HFFc6 (cell line): ENCODE measurements at regions not wholly inside any gene's neighbourhood (a gene's known extent, or its start where the extent isn't known, plus 50 kb on each side); places are given as distances from the start of the nearest gene placed in this dataset.

Source experiments
- DNase-seq: peaks from one replicate; pipeline ENCODE4 v3.0.0-alpha.2; 2018
- H3K27ac Mint-ChIP-seq: 2 replicates; pipeline ENCODE4 v1.8.0; 2020; ENCODE audit warnings: mild to moderate bottlenecking, mixed read lengths
- H3K27me3 Mint-ChIP-seq: 2 replicates; pipeline ENCODE4 v1.8.0; 2021; ENCODE audit warnings: mild to moderate bottlenecking, moderate library complexity, mixed read lengths; ENCODE audit not compliant: insufficient read depth
- H3K36me3 Mint-ChIP-seq: 2 replicates; pipeline ENCODE4 v1.8.0; 2021; ENCODE audit warnings: low read depth, mixed read lengths
- H3K4me1 Mint-ChIP-seq: 2 replicates; pipeline ENCODE4 v1.8.0; 2020; ENCODE audit warnings: low read depth, mixed read lengths
- H3K4me3 Mint-ChIP-seq: 2 replicates; pipeline ENCODE4 v1.8.0; 2020; ENCODE audit warnings: mild to moderate bottlenecking, moderate library complexity, mixed read lengths
- H3K9me3 Mint-ChIP-seq: 2 replicates; pipeline ENCODE4 v1.8.0; 2020; ENCODE audit warnings: mild to moderate bottlenecking, mixed read lengths
- TF ChIP-seq, protein P1 (sequence below): fragments of 200-600 bp; sonication (generic); IDR thresholded peaks from 2 replicates; pipeline ENCODE4 v1.5.0; 2021; ENCODE audit warnings: antibody characterized with exemption, mild to moderate bottlenecking

DNA sequence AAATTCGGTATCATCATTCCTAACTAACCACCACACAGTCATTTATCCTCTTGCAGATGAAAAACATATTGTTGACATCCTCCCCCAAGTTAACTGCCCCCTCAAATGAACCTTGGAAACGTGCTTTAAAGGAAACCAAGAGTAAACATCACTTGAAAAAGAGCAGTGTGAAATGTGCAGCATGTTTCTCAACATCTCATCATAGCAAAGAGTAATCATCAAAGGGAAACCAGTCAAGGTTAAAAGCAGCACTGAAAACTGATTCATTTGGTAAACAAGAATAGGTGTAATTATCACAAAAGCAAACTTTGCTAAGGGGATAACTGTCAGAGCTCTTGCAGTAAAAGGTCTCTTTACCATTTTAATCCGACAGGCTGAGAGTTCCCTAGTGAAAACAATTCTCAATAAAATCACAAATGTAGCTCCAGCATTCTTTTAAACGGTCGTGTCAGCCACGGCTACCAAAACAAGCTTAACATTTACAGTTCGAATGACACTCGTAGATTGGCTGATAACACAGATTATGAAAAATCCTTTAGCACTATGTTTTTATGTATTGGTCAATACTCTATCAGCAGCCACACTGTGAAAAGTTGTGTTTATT is 461.0 kb downstream of the GBE1 start:
- Mint-ChIP-seq H3K36me3 (no peaks in the 10 kb centered on the region), H3K4me1 (peaks cover 50% of the 10 kb centered on the region), H3K27ac (peak overlapping the region; percentile 6; the same call in 1 of the 2 replicates), H3K4me3 (peak overlapping the region; percentile 40), H3K27me3 (no peaks in the 10 kb centered on the region; the same call in 1 of the 2 replicates), H3K9me3 (no peaks in the 10 kb centered on the region)
- TF ChIP-seq, protein P1, sequence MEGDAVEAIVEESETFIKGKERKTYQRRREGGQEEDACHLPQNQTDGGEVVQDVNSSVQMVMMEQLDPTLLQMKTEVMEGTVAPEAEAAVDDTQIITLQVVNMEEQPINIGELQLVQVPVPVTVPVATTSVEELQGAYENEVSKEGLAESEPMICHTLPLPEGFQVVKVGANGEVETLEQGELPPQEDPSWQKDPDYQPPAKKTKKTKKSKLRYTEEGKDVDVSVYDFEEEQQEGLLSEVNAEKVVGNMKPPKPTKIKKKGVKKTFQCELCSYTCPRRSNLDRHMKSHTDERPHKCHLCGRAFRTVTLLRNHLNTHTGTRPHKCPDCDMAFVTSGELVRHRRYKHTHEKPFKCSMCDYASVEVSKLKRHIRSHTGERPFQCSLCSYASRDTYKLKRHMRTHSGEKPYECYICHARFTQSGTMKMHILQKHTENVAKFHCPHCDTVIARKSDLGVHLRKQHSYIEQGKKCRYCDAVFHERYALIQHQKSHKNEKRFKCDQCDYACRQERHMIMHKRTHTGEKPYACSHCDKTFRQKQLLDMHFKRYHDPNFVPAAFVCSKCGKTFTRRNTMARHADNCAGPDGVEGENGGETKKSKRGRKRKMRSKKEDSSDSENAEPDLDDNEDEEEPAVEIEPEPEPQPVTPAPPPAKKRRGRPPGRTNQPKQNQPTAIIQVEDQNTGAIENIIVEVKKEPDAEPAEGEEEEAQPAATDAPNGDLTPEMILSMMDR, result no peak
- DNase-seq, result no peak

DNA sequence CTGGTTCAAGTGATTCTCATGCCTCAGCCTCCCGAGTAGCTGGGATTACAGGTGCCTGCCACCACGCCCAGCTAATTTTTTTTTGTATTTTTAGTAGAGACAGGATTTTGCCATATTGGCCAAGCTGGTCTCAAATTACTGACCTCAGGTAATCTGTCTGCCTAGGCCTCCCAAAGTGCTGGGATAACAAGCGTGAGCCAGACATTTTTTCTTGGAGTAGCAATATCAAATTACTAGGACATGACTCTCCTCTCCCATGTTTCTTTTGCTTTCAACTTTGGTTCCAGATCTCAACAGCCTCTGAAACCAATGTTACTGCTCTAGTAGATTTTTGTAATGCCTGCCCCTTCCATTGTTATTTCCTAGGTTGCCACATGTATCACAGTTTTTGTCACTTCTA is 462.0 kb downstream of the GBE1 start:
- no peak overlapping the region; the same call in 1 of the 2 replicates for H3K4me3 Mint-ChIP-seq
- no peaks in the 10 kb centered on the region for H3K9me3 Mint-ChIP-seq
- no peaks in the 10 kb centered on the region for H3K36me3 Mint-ChIP-seq
- peaks cover 50% of the 10 kb centered on the region for H3K4me1 Mint-ChIP-seq
- H3K27ac Mint-ChIP-seq, result no peak overlapping the region
- peaks cover 2% of the 10 kb centered on the region; the same call in 1 of the 2 replicates for H3K27me3 Mint-ChIP-seq
- TF ChIP-seq, protein P1, result no peak
- no peak for DNase-seq

DNA sequence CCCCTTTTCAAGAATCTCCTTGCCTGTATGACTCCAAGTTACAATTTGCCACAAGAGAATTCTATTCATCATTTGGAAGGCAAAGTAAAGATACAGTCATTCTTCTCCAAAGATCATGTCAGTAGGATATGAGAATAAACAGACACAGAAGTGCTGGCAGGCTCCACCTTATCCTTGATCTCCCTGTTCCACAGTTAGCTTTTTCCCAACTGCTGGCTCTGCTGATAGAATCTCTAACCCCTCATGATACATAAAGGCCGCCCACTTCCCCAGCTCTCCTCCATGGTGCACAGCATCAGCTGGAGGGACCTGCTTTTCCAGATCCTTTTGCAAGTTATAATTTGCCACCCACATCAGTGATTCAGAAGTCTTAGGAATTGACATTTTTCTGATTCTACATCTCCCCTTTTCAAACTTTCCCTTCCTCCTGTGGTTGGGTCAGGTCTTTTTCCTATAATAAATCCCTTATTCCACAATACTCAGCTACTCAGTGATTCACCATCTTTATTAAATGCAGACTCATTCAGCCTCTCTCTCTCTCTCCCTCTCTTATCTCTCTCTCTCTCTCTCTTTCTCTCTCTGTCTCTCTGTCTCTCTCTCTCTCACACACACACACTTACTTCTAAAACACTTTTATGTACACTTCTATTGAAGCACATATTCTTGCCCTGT is 465.4 kb downstream of the GBE1 start:
- Mint-ChIP-seq H3K9me3 (no peaks in the 10 kb centered on the region), H3K27me3 (peaks cover 8% of the 10 kb centered on the region; the same call in 1 of the 2 replicates), H3K4me3 (no peak overlapping the region), H3K4me1 (peaks cover 26% of the 10 kb centered on the region), H3K36me3 (no peaks in the 10 kb centered on the region), H3K27ac (no peak overlapping the region)
- TF ChIP-seq, protein P1, result no peak
- no peak for DNase-seq

DNA sequence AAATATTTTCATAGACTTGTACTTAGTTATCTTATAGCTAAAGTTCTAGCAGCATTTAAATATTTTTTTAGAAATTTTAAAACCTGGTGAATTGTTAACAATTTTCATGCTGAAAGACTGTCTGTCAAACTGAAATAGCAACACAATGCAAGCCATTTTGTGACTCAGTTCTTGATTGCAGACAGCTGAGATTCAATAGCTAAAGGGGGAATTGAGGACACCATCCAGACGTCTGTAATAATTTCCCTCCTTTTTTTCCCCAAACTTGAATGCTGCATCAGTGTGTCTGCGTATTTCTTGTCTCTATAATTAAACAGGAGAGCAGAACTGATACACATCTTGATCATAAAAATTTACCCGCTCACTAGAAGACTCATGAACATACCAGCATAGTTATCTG is 468.3 kb downstream of the GBE1 start:
- Mint-ChIP-seq H3K27me3 (peaks cover 10% of the 10 kb centered on the region), H3K27ac (no peak overlapping the region), H3K36me3 (no peaks in the 10 kb centered on the region), H3K4me3 (no peak overlapping the region), H3K4me1 (peaks cover 18% of the 10 kb centered on the region), H3K9me3 (no peaks in the 10 kb centered on the region)
- TF ChIP-seq, protein P1, result no peak
- DNase-seq, result no peak

DNA sequence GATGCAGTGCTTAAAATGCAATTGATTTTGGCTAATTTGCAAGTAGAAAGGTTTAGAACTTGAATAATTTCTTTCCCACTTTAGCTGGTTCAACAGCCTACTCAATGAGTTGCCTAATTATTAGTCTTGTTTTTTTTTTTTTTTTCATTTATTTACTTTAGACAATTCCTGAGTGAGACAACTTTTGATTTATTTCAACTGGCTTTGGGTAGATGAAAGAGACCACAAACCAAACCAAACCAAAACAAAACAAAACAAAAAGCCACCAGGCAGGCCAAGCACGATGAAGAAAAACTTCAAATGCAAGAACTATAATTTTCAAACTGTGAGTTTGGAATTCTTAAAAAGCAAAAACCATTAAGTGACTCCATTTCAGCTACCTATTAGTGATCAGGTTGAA is 469.9 kb downstream of the GBE1 start:
- H3K36me3 Mint-ChIP-seq, result no peaks in the 10 kb centered on the region
- no peak overlapping the region for H3K4me3 Mint-ChIP-seq
- TF ChIP-seq, protein P1, result no peak
- no peak overlapping the region for H3K27ac Mint-ChIP-seq
- DNase-seq, result no peak
- H3K9me3 Mint-ChIP-seq, result no peaks in the 10 kb centered on the region
- peaks cover 18% of the 10 kb centered on the region for H3K4me1 Mint-ChIP-seq
- peaks cover 10% of the 10 kb centered on the region for H3K27me3 Mint-ChIP-seq
